Fibroblast of villous mesenchyme (primary cell): ENCODE measurements at regions not wholly inside any gene's neighbourhood (a gene's known extent, or its start where the extent isn't known, plus 50 kb on each side); places are given as distances from the start of the nearest gene placed in this dataset.
"Not testable (repeated sequence)": the region's sequence is repeated elsewhere in the genome, so short reads cannot be mapped to it uniquely, and the experiment has no call there.

Experiments
- DNase-seq: peaks from one replicate; pipeline ENCODE4 v3.0.0-alpha.2; 2010; ENCODE audit warnings: low read depth
- H3K4me3 ChIP-seq: 2 replicates; pipeline ENCODE4 v1.5.1; 2011; ENCODE audit warnings: low read depth, mild to moderate bottlenecking, low read length
- TF ChIP-seq, protein P1 (sequence below): IDR thresholded peaks from 2 replicates; pipeline ENCODE4 v1.5.1; 2012; ENCODE audit warnings: low read depth, mild to moderate bottlenecking, low read length; ENCODE audit not compliant: insufficient read depth

- no peak overlapping the region for H3K4me3 ChIP-seq
- TF ChIP-seq, protein P1, sequence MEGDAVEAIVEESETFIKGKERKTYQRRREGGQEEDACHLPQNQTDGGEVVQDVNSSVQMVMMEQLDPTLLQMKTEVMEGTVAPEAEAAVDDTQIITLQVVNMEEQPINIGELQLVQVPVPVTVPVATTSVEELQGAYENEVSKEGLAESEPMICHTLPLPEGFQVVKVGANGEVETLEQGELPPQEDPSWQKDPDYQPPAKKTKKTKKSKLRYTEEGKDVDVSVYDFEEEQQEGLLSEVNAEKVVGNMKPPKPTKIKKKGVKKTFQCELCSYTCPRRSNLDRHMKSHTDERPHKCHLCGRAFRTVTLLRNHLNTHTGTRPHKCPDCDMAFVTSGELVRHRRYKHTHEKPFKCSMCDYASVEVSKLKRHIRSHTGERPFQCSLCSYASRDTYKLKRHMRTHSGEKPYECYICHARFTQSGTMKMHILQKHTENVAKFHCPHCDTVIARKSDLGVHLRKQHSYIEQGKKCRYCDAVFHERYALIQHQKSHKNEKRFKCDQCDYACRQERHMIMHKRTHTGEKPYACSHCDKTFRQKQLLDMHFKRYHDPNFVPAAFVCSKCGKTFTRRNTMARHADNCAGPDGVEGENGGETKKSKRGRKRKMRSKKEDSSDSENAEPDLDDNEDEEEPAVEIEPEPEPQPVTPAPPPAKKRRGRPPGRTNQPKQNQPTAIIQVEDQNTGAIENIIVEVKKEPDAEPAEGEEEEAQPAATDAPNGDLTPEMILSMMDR, result no peak
- DNase-seq, result no peak
Measured at GRCh38 chr2:33706410-33706809, 107.3 kb upstream of the FAM98A start.

DNA sequence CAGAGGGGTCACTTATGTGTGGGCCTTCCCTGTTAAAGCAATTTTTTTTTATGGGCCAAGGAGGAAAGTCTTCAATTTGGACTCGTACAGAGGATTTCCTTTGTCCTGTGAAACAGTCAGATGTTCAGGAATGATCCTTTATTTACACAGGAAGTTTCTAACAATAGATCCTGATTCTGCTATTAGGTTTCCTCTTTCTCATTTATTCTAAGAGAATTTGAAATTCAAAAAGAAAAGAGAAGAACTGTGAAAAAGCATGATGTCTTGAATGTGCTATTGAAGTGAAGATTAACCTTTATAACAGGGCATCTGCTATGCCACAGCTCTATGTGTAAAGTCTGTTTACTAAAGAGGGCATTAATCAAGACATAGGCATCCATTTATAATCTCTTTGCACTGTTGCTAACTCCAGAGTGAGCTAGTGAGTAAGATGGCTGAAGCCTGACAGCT lies 105.3 kb upstream of the FAM98A start:
- DNase-seq, result no peak
- no peak overlapping the region for H3K4me3 ChIP-seq
- TF ChIP-seq, protein P1, result no peak

GRCh38 chr2:33696234-33696633 lies 97.1 kb upstream of the FAM98A start:
- H3K4me3 ChIP-seq, result no peak overlapping the region
- DNase-seq, result no peak
- TF ChIP-seq, protein P1, result no peak

GRCh38 chr2:33694904-33695303 lies 95.8 kb upstream of the FAM98A start:
- H3K4me3 ChIP-seq, result no peak overlapping the region
- TF ChIP-seq, protein P1, result no peak
- DNase-seq, result no peak

- DNase-seq, H3K4me3 ChIP-seq: not testable (repeated sequence)
Measured at GRCh38 chr2:33690686-33691085, 91.6 kb upstream of the FAM98A start.

GRCh38 chr2:33681364-33681757 lies 82.3 kb upstream of the FAM98A start:
- no peak for DNase-seq
- TF ChIP-seq, protein P1, result no peak
- no peak overlapping the region for H3K4me3 ChIP-seq

DNA sequence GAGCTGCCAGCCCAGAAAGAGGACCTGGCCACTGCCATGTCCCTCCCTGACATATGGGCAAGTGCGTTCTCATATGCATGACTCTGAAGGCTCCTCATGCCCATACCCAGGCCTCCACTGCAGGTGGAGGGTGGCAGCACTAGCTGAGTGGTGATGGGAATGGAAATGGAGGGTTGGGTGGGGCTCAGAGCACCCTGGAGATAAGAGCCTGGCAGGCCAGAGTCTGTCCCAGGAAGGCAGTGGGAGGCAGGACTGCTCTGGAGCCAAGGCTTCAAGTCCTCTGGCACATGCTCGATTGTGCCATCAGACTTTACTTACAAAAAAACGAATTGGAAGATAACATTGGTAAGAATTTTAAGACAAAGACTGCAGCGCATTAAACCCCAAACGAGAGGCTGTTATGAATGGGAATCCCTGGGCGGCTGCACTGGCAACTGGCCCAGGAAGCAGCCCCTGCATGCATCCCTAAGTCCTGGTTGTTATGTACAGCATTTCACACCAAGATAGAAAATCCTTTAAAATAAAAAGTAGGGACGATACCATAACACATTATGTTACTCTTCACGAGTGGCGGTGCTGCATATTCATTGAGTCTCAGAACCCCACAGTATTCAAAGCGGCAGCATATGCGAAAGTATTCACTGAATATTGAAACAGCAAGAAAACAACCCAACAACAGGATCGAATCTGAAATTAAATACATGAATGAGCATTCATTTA lies 81.7 kb upstream of the FAM98A start:
- no peak overlapping the region for H3K4me3 ChIP-seq
- DNase-seq, result no peak
- TF ChIP-seq, protein P1, result no peak
